Tibial nerve (tissue), 4 donors: ENCODE measurements at regions not wholly inside any gene's neighbourhood (a gene's known extent, or its start where the extent isn't known, plus 50 kb on each side); places are given as distances from the start of the nearest gene placed in this dataset.

Source experiments
- EP300 ChIP-seq, 2 donors: sonication (generic); formaldehyde crosslinking; IDR thresholded peaks; one replicate each; pipeline ENCODE4 v1.6.1; 2017; ENCODE audit warnings: antibody characterized with exemption in 2 of 2, mild to moderate bottlenecking in 1 of 2
- POLR2A ChIP-seq, 2 donors: fragments of 450-650 bp; IDR thresholded peaks; one replicate each; pipeline ENCODE4 v1.6.1; 2017; ENCODE audit warnings: antibody characterized with exemption in 2 of 2, mild to moderate bottlenecking in 2 of 2, moderate library complexity in 2 of 2
- TF ChIP-seq, protein P1 (sequence below), 5 experiments: fragments of 200-600 bp in 3 of 5; fragments of 450-650 bp in 2 of 5; sonication (generic) in 3 of 5; IDR thresholded peaks; one replicate each; pipeline ENCODE4 v1.5.1; 2016 to 2019; ENCODE audit warnings: antibody characterized with exemption in 5 of 5, mild to moderate bottlenecking in 3 of 5, moderate library complexity in 2 of 5

DNA sequence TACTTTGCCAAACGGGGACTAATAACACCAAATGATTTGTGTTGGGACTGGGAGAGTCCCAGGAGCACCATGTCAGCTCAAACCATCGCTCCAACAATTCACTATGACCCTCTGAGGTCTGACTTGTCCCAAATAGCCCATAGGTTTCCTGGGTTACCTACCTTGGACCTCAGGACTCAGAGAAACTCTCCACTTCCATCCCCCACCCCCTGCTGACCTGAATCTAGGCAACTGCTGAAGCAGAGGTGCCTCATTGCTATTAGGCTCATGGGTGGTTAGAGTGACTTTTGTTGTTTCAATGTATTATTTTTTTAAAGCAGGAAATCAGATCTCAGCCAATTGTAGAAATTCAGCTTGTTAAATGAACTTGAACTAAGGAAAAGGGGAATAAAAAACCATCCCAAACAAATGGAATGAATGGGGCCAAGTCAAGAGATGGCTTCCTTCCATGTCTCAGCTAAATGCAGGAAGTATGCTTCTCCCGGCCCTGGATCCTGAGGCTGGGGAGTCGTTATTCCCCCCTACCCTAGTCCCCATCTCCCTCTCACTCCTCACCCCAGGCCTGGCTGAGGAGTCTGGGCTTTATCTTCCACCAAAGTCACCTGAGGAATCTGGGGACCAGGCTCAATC is 80.9 kb upstream of the SLC24A4 start:
- TF ChIP-seq, protein P1, sequence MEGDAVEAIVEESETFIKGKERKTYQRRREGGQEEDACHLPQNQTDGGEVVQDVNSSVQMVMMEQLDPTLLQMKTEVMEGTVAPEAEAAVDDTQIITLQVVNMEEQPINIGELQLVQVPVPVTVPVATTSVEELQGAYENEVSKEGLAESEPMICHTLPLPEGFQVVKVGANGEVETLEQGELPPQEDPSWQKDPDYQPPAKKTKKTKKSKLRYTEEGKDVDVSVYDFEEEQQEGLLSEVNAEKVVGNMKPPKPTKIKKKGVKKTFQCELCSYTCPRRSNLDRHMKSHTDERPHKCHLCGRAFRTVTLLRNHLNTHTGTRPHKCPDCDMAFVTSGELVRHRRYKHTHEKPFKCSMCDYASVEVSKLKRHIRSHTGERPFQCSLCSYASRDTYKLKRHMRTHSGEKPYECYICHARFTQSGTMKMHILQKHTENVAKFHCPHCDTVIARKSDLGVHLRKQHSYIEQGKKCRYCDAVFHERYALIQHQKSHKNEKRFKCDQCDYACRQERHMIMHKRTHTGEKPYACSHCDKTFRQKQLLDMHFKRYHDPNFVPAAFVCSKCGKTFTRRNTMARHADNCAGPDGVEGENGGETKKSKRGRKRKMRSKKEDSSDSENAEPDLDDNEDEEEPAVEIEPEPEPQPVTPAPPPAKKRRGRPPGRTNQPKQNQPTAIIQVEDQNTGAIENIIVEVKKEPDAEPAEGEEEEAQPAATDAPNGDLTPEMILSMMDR (IDR thresholded peaks at IDR 0.05): no peak
- TF ChIP-seq POLR2A (IDR thresholded peaks at IDR 0.05) (no peak), EP300 (IDR thresholded peaks at IDR 0.05) (no peak)
